Loucy (cell line): ENCODE measurements at regions not wholly inside any gene's neighbourhood (a gene's known extent, or its start where the extent isn't known, plus 50 kb on each side); places are given as distances from the start of the nearest gene placed in this dataset.

Source experiments
- H2AFZ ChIP-seq: fragments of 200-600 bp; sonication (generic); 2 replicates; pipeline ENCODE4 v1.6.0; 2016; ENCODE audit warnings: antibody characterized with exemption, mild to moderate bottlenecking, low read length, moderate library complexity
- H3F3A ChIP-seq: fragments of 200-600 bp; 2 replicates; pipeline ENCODE4 v1.6.0; 2016; ENCODE audit warnings: antibody characterized with exemption, low read depth, mild to moderate bottlenecking
- H3K27me3 ChIP-seq: fragments of 200-600 bp; sonication (generic); 2 replicates; pipeline ENCODE4 v1.6.1; 2014; ENCODE audit warnings: low read length, mild to moderate bottlenecking; ENCODE audit not compliant: insufficient read depth, poor library complexity, severe bottlenecking
- H3K36me3 ChIP-seq: fragments of 200-600 bp; sonication (generic); 2 replicates; pipeline ENCODE4 v1.6.1; 2016; ENCODE audit warnings: low read length; ENCODE audit not compliant: insufficient read depth
- H3K4me1 ChIP-seq: fragments of 200-600 bp; sonication (generic); 2 replicates; pipeline ENCODE4 v1.5.1; 2014; ENCODE audit warnings: low read length, mild to moderate bottlenecking; ENCODE audit not compliant: insufficient read depth, poor library complexity, severe bottlenecking
- H3K4me2 ChIP-seq: fragments of 200-600 bp; sonication (generic); 2 replicates; pipeline ENCODE4 v1.6.0; 2014; ENCODE audit warnings: antibody characterized with exemption, low read length, low read depth, mild to moderate bottlenecking; ENCODE audit not compliant: poor library complexity, severe bottlenecking
- H3K4me3 ChIP-seq: fragments of 200-600 bp; sonication (generic); 2 replicates; pipeline ENCODE4 v1.5.1; 2014; ENCODE audit warnings: low read length, mild to moderate bottlenecking, mixed read lengths; ENCODE audit not compliant: poor library complexity, severe bottlenecking
- H3K79me2 ChIP-seq: fragments of 200-600 bp; sonication (generic); 2 replicates; pipeline ENCODE4 v1.6.1; 2014; ENCODE audit warnings: low read length; ENCODE audit not compliant: insufficient read depth
- H3K9ac ChIP-seq: fragments of 200-600 bp; sonication (generic); 2 replicates; pipeline ENCODE4 v1.6.0; 2014; ENCODE audit warnings: mild to moderate bottlenecking, low read depth, low read length, moderate library complexity; ENCODE audit not compliant: poor library complexity, severe bottlenecking
- H3K9me2 ChIP-seq: fragments of 200-600 bp; sonication (generic); replicated peaks from 2 replicates; pipeline ENCODE4 v1.6.1; 2016; ENCODE audit warnings: low read depth, low read length, mixed read lengths
- H3K9me3 ChIP-seq: fragments of 200-600 bp; sonication (generic); 2 replicates; pipeline ENCODE4 v1.6.1; 2014; ENCODE audit warnings: mild to moderate bottlenecking, antibody characterized with exemption, low read length, low read depth; ENCODE audit not compliant: insufficient read depth
- H4K20me1 ChIP-seq: fragments of 200-600 bp; sonication (generic); 2 replicates; pipeline ENCODE4 v1.6.0; 2014; ENCODE audit warnings: antibody characterized with exemption, low read length, mild to moderate bottlenecking; ENCODE audit not compliant: insufficient read depth, poor library complexity, severe bottlenecking
- CTCF ChIP-seq: fragments of 200-600 bp; sonication (generic); conservative IDR thresholded peaks from 2 replicates; pipeline ENCODE4 v1.5.1; 2014; ENCODE audit warnings: mild to moderate bottlenecking, antibody characterized with exemption, low read length
- EZH2phosphoT487 ChIP-seq: fragments of 200-600 bp; IDR thresholded peaks from 2 replicates; pipeline ENCODE4 v1.6.1; 2018; ENCODE audit warnings: antibody characterized with exemption, mild to moderate bottlenecking, moderate library complexity, borderline replicate concordance

GRCh38 chr2:136410673-136411072 lies 292.7 kb upstream of the CXCR4 start:
- no peaks in the 10 kb centered on the region for H4K20me1 ChIP-seq
- H3K4me2 ChIP-seq = no peak overlapping the region
- no peak overlapping the region for H3K4me3 ChIP-seq
- no peak for TF ChIP-seq CTCF
- no peak for TF ChIP-seq EZH2phosphoT487
- no peak overlapping the region for H3K9ac ChIP-seq
- H3K36me3 ChIP-seq = no peaks in the 10 kb centered on the region
- no peaks in the 10 kb centered on the region for H3K27me3 ChIP-seq
- no peaks in the 10 kb centered on the region for H3K4me1 ChIP-seq
- no peaks in the 10 kb centered on the region for H3K79me2 ChIP-seq
- H3F3A ChIP-seq = no peaks in the 10 kb centered on the region
- H3K9me3 ChIP-seq = no peaks in the 10 kb centered on the region
- H3K9me2 ChIP-seq = no peaks in the 10 kb centered on the region
- H2AFZ ChIP-seq = no peak overlapping the region

GRCh38 chr2:136408795-136409194 lies 290.8 kb upstream of the CXCR4 start:
- Histone ChIP-seq H3K79me2 (no peaks in the 10 kb centered on the region), H3K4me1 (no peaks in the 10 kb centered on the region), H3K36me3 (no peaks in the 10 kb centered on the region), H3K9ac (no peak overlapping the region), H3K27me3 (peaks cover 13% of the 10 kb centered on the region), H3K4me3 (no peak overlapping the region), H4K20me1 (no peaks in the 10 kb centered on the region), H2AFZ (no peak overlapping the region), H3K9me2 (no peaks in the 10 kb centered on the region), H3K9me3 (no peaks in the 10 kb centered on the region), H3K4me2 (no peak overlapping the region), H3F3A (no peaks in the 10 kb centered on the region)
- TF ChIP-seq CTCF = no peak
- TF ChIP-seq EZH2phosphoT487 = no peak

- TF ChIP-seq EZH2phosphoT487 (no peak), CTCF (no peak)
- Histone ChIP-seq H3K9me2 (no peaks in the 10 kb centered on the region), H3F3A (no peaks in the 10 kb centered on the region), H3K9me3 (no peaks in the 10 kb centered on the region), H3K79me2 (no peaks in the 10 kb centered on the region), H3K4me2 (no peak overlapping the region), H3K4me1 (no peaks in the 10 kb centered on the region), H3K36me3 (no peaks in the 10 kb centered on the region), H2AFZ (no peak overlapping the region), H3K9ac (no peak overlapping the region), H3K27me3 (peaks cover 20% of the 10 kb centered on the region), H4K20me1 (no peaks in the 10 kb centered on the region), H3K4me3 (no peak overlapping the region)
Measured at GRCh38 chr2:136407952-136408318, 290.0 kb upstream of the CXCR4 start.
